ENCODE measurements at regions not wholly inside any gene's neighbourhood (a gene's known extent, or its start where the extent isn't known, plus 50 kb on each side); places are given as distances from the start of the nearest gene placed in this dataset.

DNA sequence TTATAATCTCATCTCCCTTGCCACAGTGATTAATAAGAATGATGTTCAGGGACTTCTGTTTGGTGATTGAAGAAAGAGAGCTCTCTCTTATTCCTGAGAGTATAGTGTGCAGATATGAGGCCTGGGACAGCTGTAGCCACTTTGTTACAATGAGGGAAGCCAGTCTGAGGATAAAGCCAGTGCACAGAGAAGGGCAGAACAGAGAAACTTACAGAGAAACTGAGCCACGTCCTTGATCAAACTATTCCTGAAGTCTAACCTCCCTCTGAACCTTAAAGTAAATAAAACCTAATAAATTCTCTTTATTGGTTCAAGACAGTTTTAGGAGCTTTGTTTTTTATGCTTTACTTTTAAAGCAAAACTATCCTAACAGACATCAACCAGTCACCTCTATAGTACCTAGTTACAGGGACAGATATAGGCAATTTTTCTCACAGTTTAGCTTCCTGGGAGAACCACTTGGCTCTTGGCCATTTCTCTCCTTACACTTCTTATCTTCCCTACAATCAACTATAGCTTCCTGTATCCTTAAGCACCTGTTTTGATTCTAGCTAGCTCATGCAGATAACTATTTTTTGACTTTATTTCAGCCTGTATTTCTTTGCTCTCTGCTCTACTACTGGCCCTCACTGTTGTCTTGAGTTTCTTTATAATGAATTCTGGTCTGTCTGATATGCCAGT, 284.4 kb downstream of the SHQ1 start:
- TF ChIP-seq, protein P1, sequence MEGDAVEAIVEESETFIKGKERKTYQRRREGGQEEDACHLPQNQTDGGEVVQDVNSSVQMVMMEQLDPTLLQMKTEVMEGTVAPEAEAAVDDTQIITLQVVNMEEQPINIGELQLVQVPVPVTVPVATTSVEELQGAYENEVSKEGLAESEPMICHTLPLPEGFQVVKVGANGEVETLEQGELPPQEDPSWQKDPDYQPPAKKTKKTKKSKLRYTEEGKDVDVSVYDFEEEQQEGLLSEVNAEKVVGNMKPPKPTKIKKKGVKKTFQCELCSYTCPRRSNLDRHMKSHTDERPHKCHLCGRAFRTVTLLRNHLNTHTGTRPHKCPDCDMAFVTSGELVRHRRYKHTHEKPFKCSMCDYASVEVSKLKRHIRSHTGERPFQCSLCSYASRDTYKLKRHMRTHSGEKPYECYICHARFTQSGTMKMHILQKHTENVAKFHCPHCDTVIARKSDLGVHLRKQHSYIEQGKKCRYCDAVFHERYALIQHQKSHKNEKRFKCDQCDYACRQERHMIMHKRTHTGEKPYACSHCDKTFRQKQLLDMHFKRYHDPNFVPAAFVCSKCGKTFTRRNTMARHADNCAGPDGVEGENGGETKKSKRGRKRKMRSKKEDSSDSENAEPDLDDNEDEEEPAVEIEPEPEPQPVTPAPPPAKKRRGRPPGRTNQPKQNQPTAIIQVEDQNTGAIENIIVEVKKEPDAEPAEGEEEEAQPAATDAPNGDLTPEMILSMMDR (IDR thresholded peaks at IDR 0.05): no peak
- TF ChIP-seq POLR2AphosphoS5 (IDR thresholded peaks at IDR 0.05): no peak
- TF ChIP-seq POLR2A (IDR thresholded peaks at IDR 0.05): no peak
- no peak for TF ChIP-seq EP300 (IDR thresholded peaks at IDR 0.05; ENCODE audit: low read depth)

Measured in transverse colon (tissue), 4 donors.